HG03039 (cell line): ENCODE measurements at regions not wholly inside any gene's neighbourhood (a gene's known extent, or its start where the extent isn't known, plus 50 kb on each side); places are given as distances from the start of the nearest gene placed in this dataset.
"Not testable (repeated sequence)": the region's sequence is repeated elsewhere in the genome, so short reads cannot be mapped to it uniquely, and the experiment has no call there.

Source experiments
- ATAC-seq: cut with Tn5 transposase; IDR thresholded peaks from one replicate; pipeline ENCODE4 v1.9.1; 2021; ENCODE audit warnings: mild to moderate bottlenecking, moderate library complexity; ENCODE audit not compliant: unreplicated experiment

GRCh38 chr7:145151676-145152075, 315.8 kb upstream of the TPK1 start:
- ATAC-seq, result no peak

GRCh38 chr7:145147865-145148264, 312.0 kb upstream of the TPK1 start:
- no peak for ATAC-seq

GRCh38 chr7:145143685-145144084, 307.8 kb upstream of the TPK1 start:
- no peak for ATAC-seq

GRCh38 chr7:145134377-145134776, 298.5 kb upstream of the TPK1 start:
- no peak for ATAC-seq

- ATAC-seq, result no peak
Observed at GRCh38 chr7:145123502-145123901, 287.6 kb upstream of the TPK1 start.

GRCh38 chr7:145106001-145106400, 270.1 kb upstream of the TPK1 start:
- no peak for ATAC-seq

- ATAC-seq, result no peak
Observed at GRCh38 chr7:145105561-145105960, 269.7 kb upstream of the TPK1 start.

GRCh38 chr7:145104400-145104799, 268.5 kb upstream of the TPK1 start:
- no peak for ATAC-seq

GRCh38 chr7:145102199-145102598, 266.3 kb upstream of the TPK1 start:
- not testable (repeated sequence) for ATAC-seq

GRCh38 chr7:145092766-145093165, 256.9 kb upstream of the TPK1 start:
- no peak for ATAC-seq

- no peak for ATAC-seq
Observed at GRCh38 chr7:145088111-145088745, 252.4 kb upstream of the TPK1 start.

- no peak for ATAC-seq
Observed at GRCh38 chr7:145082366-145083161, 246.7 kb upstream of the TPK1 start.

- no peak for ATAC-seq
Observed at GRCh38 chr7:145065473-145065872, 229.6 kb upstream of the TPK1 start.

- ATAC-seq, result no peak
Observed at GRCh38 chr7:145064114-145064513, 228.3 kb upstream of the TPK1 start.

GRCh38 chr7:145053781-145054180, 217.9 kb upstream of the TPK1 start:
- no peak for ATAC-seq

- no peak for ATAC-seq
Observed at GRCh38 chr7:145050415-145050814, 214.6 kb upstream of the TPK1 start.

GRCh38 chr7:145036604-145037405, 201.0 kb upstream of the TPK1 start:
- peak; percentile 71 for ATAC-seq

- ATAC-seq, result no peak
Observed at GRCh38 chr7:145031162-145031561, 195.3 kb upstream of the TPK1 start.

GRCh38 chr7:145030754-145031153, 194.9 kb upstream of the TPK1 start:
- ATAC-seq, result no peak

- ATAC-seq, result no peak
Observed at GRCh38 chr7:145020454-145020853, 184.6 kb upstream of the TPK1 start.

- no peak for ATAC-seq
Observed at GRCh38 chr7:145016068-145016467, 180.2 kb upstream of the TPK1 start.

- ATAC-seq, result no peak
Observed at GRCh38 chr7:145009876-145010275, 174.0 kb upstream of the TPK1 start.
